ENCODE measurements at regions not wholly inside any gene's neighbourhood (a gene's known extent, or its start where the extent isn't known, plus 50 kb on each side); places are given as distances from the start of the nearest gene placed in this dataset.

DNA sequence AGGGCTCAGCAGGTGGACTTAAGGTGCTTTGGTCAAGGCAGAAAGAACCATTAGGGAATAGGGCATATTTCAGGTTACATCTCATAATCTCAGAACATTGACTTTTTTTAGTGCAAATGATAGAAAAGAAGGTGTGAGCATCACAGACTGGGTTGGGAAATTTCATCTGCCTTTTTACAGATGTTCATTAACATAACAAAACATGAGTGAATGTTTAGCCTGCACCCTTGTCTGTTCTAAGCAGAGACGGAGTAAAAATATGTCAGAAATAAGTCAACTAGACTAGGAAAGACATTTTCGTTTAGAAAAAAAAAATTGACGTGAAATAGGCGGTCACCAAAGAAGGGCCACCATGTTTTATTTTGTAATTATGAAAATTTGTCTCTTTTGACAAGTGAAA is 127.5 kb upstream of the CDH13 start:
- Histone ChIP-seq H3K36me3 (ENCODE audit: low read depth) (no peaks in the 10 kb centered on the region), H3K27me3 (ENCODE audit: insufficient read depth, low read depth) (peaks cover 26% of the 10 kb centered on the region), H4K20me1 (ENCODE audit: insufficient read depth) (no peaks in the 10 kb centered on the region), H3K79me2 (ENCODE audit: low read depth) (no peaks in the 10 kb centered on the region), H3F3A (ENCODE audit: insufficient read depth, low read depth) (no peaks in the 10 kb centered on the region), H3K4me2 (no peak overlapping the region), H3K4me1 (replicated peaks; ENCODE audit: insufficient read depth) (no peaks in the 10 kb centered on the region), H3K27ac (no peak overlapping the region), H3K4me3 (no peak overlapping the region), H3K9me3 (ENCODE audit: insufficient read depth, low read depth) (no peaks in the 10 kb centered on the region), H2AFZ (no peak overlapping the region), H3K9me2 (ENCODE audit: insufficient read depth) (no peaks in the 10 kb centered on the region)
- intact Hi-C loops (cut with micrococcal nuclease; ENCODE audit: unreplicated experiment) = no loop called here
- no TSS peak for BruUV-seq (replicated peaks)
- ChIA-PET POLR2A (ENCODE audit: unreplicated experiment) (no interaction called here), CTCF (no interaction called here)
- TF ChIP-seq EZH2 (IDR thresholded peaks at IDR 0.05; ENCODE audit: low read depth) = no peak
- TF ChIP-seq, protein P1, sequence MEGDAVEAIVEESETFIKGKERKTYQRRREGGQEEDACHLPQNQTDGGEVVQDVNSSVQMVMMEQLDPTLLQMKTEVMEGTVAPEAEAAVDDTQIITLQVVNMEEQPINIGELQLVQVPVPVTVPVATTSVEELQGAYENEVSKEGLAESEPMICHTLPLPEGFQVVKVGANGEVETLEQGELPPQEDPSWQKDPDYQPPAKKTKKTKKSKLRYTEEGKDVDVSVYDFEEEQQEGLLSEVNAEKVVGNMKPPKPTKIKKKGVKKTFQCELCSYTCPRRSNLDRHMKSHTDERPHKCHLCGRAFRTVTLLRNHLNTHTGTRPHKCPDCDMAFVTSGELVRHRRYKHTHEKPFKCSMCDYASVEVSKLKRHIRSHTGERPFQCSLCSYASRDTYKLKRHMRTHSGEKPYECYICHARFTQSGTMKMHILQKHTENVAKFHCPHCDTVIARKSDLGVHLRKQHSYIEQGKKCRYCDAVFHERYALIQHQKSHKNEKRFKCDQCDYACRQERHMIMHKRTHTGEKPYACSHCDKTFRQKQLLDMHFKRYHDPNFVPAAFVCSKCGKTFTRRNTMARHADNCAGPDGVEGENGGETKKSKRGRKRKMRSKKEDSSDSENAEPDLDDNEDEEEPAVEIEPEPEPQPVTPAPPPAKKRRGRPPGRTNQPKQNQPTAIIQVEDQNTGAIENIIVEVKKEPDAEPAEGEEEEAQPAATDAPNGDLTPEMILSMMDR (conservative IDR thresholded peaks at IDR 0.05) = no peak
- DNase-seq = no peak

DNA sequence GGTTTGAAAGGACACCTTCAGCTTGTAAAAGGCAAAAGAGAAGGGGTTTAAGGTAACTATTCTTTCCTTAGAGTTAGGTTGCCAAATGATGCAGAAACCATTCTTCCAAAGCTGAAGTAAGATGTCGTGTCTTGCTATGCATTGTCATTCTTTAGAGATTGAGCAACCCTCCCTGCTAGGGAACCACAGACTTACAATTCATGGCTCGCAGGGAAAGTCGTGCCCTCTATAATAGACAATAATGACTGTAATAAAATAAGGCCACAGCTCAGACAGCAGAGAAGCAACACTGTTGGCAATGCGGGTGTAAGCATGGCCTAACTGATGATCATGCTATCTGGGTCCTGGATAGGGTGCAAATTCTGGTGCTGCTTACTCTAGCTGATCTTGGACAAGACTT is 129.6 kb upstream of the CDH13 start:
- CTCF ChIA-PET = no interaction called here
- H3K4me3 ChIP-seq = no peak overlapping the region
- no peaks in the 10 kb centered on the region for H3F3A ChIP-seq (ENCODE audit: insufficient read depth, low read depth)
- TF ChIP-seq, protein P1 (conservative IDR thresholded peaks at IDR 0.05) = no peak
- TF ChIP-seq EZH2 (IDR thresholded peaks at IDR 0.05; ENCODE audit: low read depth) = no peak
- POLR2A ChIA-PET (ENCODE audit: unreplicated experiment) = no interaction called here
- BruUV-seq (replicated peaks) = no TSS peak
- no peak overlapping the region for H3K27ac ChIP-seq
- DNase-seq = no peak
- H3K27me3 ChIP-seq (ENCODE audit: insufficient read depth, low read depth) = peaks cover 28% of the 10 kb centered on the region
- H3K4me1 ChIP-seq (replicated peaks; ENCODE audit: insufficient read depth) = no peaks in the 10 kb centered on the region
- no peaks in the 10 kb centered on the region for H3K9me2 ChIP-seq (ENCODE audit: insufficient read depth)
- no peaks in the 10 kb centered on the region for H3K79me2 ChIP-seq (ENCODE audit: low read depth)
- H4K20me1 ChIP-seq (ENCODE audit: insufficient read depth) = no peaks in the 10 kb centered on the region
- H2AFZ ChIP-seq = no peak overlapping the region
- no peak overlapping the region for H3K4me2 ChIP-seq
- intact Hi-C loops (cut with micrococcal nuclease; ENCODE audit: unreplicated experiment) = no loop called here
- no peaks in the 10 kb centered on the region for H3K9me3 ChIP-seq (ENCODE audit: insufficient read depth, low read depth)
- H3K36me3 ChIP-seq (ENCODE audit: low read depth) = no peaks in the 10 kb centered on the region

DNA sequence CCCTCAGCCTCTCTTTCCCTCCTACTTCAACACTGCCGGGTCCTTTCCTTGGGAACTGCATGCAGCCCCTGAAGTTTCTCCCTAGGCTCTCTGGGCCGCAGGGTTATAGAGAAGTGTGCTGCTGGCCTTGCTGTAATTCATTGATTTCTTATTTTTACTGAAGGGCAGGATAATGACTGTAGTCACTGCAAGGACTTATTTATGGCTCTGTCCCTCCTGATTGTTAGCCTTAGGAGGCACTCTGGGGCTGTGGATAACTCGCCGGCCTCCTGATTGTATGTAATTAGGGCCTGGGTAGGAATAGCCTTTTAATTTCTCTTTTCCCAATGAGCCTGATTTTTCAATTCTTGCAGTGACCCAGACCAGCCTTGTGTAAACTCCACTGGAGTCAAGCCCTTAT is 138.3 kb upstream of the CDH13 start:
- CTCF ChIA-PET = no interaction called here
- Histone ChIP-seq H3K4me2 (no peak overlapping the region), H3K79me2 (ENCODE audit: low read depth) (no peaks in the 10 kb centered on the region), H3K27ac (no peak overlapping the region), H3K27me3 (ENCODE audit: insufficient read depth, low read depth) (peaks cover 26% of the 10 kb centered on the region), H3F3A (ENCODE audit: insufficient read depth, low read depth) (no peaks in the 10 kb centered on the region), H3K9me3 (ENCODE audit: insufficient read depth, low read depth) (no peaks in the 10 kb centered on the region), H3K36me3 (ENCODE audit: low read depth) (no peaks in the 10 kb centered on the region), H4K20me1 (ENCODE audit: insufficient read depth) (no peaks in the 10 kb centered on the region), H3K4me3 (no peak overlapping the region), H3K4me1 (replicated peaks; ENCODE audit: insufficient read depth) (no peaks in the 10 kb centered on the region), H2AFZ (no peak overlapping the region), H3K9me2 (ENCODE audit: insufficient read depth) (no peaks in the 10 kb centered on the region)
- BruUV-seq (replicated peaks) = no TSS peak
- intact Hi-C loops (cut with micrococcal nuclease; ENCODE audit: unreplicated experiment) = no loop called here
- TF ChIP-seq, protein P1 (conservative IDR thresholded peaks at IDR 0.05) = no peak
- TF ChIP-seq EZH2 (IDR thresholded peaks at IDR 0.05; ENCODE audit: low read depth) = no peak
- DNase-seq = no peak
- POLR2A ChIA-PET (ENCODE audit: unreplicated experiment) = no interaction called here

Data from PC-9 (cell line).